Vagina (tissue), 2 donors: ENCODE measurements at regions not wholly inside any gene's neighbourhood (a gene's known extent, or its start where the extent isn't known, plus 50 kb on each side); places are given as distances from the start of the nearest gene placed in this dataset.

Source experiments
- DNase-seq, 2 donors: peaks; one replicate each; pipeline ENCODE4 v3.0.0-alpha.2; 2017; ENCODE audit errors: extremely low spot score in 2 of 2
- H3K27ac ChIP-seq: fragments of 200-600 bp; sonication (generic); one replicate; pipeline ENCODE4 v1.5.1; 2019
- H3K27me3 ChIP-seq: fragments of 200-600 bp; sonication (generic); one replicate; pipeline ENCODE4 v1.5.1; 2019
- H3K36me3 ChIP-seq, 2 donors: fragments of 200-600 bp; sonication (generic); one replicate each; pipeline ENCODE4 v1.5.1; 2017 to 2019
- H3K4me1 ChIP-seq: fragments of 200-600 bp; sonication (generic); one replicate; pipeline ENCODE4 v1.5.1; 2019
- H3K4me3 ChIP-seq, 2 donors: fragments of 200-600 bp; sonication (generic); 1 replicate in 1 of 2; 2 replicates in 1 of 2; pipeline ENCODE4 v1.5.1; 2016 to 2019
- H3K9me3 ChIP-seq: fragments of 200-600 bp; sonication (generic); one replicate; pipeline ENCODE4 v1.5.1; 2019
- POLR2A ChIP-seq, 2 donors: fragments of 450-650 bp; IDR thresholded peaks; one replicate each; pipeline ENCODE4 v1.6.1; 2017; ENCODE audit warnings: antibody characterized with exemption in 2 of 2, mild to moderate bottlenecking in 2 of 2, moderate library complexity in 2 of 2
- POLR2AphosphoS5 ChIP-seq, 2 donors: sonication (generic); formaldehyde crosslinking; IDR thresholded peaks; one replicate each; pipeline ENCODE4 v1.9.0; 2017; ENCODE audit warnings: antibody characterized with exemption in 2 of 2, mild to moderate bottlenecking in 2 of 2, low read depth in 1 of 2; ENCODE audit not compliant: insufficient read depth in 1 of 2
- intact Hi-C: fragments of 100-400 bp; cut with DNase I; formaldehyde crosslinking; loops from one replicate; pipeline ENCODE4 v1.15.1; 2023
- TF ChIP-seq, protein P1 (sequence below), 3 experiments: fragments of 450-650 bp in 2 of 3; fragments of 200-600 bp in 1 of 3; sonication (generic) in 1 of 3; IDR thresholded peaks; one replicate each; pipeline ENCODE4 v1.5.1; 2017 to 2019; ENCODE audit warnings: antibody characterized with exemption in 3 of 3, mild to moderate bottlenecking in 2 of 3, moderate library complexity in 2 of 3

DNA sequence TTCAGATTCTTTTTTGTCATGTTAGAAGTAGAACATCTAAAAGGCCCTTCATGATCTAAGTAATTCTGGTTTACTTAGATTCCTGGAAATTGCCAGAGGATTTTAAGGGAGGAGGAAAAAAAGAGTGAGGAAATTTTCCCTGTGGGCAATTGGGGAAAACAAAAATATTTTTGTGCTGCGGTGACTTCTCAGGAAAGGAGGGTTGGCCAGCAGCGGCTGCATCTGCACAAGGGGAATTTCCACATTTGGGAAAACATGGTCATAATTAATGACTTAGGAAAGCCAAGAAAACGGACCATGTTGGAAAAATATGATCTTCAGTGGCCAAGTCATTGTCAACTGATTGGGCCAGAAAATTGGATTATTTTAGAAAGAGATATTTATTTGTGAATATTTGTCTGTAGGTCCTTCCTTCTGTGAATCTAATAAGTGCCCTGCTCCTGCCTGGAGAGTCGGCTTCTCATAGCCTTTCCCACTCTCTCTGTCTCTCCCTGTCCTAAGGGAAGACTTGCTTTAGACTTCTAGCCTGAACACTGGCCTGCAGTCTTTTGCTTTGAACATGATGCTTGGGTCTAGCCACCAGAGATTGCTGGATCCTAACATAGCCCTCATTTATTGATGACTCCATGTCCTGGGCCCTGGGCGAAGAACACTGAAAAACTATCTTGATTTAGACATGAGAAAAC, 124.2 kb upstream of the MKLN1 start:
- peak overlapping the region; percentile 69 for H3K27ac ChIP-seq
- DNase-seq = no peak
- no peaks in the 10 kb centered on the region for H3K27me3 ChIP-seq
- intact Hi-C loops = no loop called here
- no peaks in the 10 kb centered on the region for H3K9me3 ChIP-seq
- TF ChIP-seq POLR2AphosphoS5 (IDR thresholded peaks at IDR 0.05; ENCODE audit: insufficient read depth in 1 of 2, low read depth in 1 of 2) (peak in 1 of 2 donors; percentile 21), POLR2A (IDR thresholded peaks at IDR 0.05) (no peak)
- TF ChIP-seq, protein P1, sequence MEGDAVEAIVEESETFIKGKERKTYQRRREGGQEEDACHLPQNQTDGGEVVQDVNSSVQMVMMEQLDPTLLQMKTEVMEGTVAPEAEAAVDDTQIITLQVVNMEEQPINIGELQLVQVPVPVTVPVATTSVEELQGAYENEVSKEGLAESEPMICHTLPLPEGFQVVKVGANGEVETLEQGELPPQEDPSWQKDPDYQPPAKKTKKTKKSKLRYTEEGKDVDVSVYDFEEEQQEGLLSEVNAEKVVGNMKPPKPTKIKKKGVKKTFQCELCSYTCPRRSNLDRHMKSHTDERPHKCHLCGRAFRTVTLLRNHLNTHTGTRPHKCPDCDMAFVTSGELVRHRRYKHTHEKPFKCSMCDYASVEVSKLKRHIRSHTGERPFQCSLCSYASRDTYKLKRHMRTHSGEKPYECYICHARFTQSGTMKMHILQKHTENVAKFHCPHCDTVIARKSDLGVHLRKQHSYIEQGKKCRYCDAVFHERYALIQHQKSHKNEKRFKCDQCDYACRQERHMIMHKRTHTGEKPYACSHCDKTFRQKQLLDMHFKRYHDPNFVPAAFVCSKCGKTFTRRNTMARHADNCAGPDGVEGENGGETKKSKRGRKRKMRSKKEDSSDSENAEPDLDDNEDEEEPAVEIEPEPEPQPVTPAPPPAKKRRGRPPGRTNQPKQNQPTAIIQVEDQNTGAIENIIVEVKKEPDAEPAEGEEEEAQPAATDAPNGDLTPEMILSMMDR (IDR thresholded peaks at IDR 0.05) = no peak
- no peak overlapping the region for H3K4me3 ChIP-seq
- no peaks in the 10 kb centered on the region for H3K4me1 ChIP-seq
- no peaks in the 10 kb centered on the region for H3K36me3 ChIP-seq

DNA sequence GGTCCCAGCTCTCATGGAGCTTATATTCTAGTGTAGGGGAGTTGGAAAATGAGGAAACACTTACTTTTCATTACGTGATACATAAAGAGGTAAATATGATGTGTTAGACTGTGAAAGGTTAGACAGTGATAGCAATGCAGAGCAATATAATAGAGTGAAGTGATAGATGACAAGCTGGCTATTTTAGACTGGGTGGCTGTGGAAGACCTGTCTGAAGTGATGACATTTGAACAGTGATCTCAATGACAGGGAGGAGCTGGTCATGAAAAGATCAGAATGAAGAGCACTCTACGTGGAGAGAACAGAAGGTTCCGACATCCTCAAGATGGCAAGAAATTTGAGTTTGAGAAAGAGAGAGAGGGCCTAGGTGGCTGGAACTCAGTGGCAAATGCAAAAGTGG, 118.9 kb upstream of the MKLN1 start:
- H3K9me3 ChIP-seq = no peaks in the 10 kb centered on the region
- H3K4me1 ChIP-seq = no peaks in the 10 kb centered on the region
- H3K27ac ChIP-seq = no peak overlapping the region
- intact Hi-C loops = no loop called here
- no peak overlapping the region for H3K4me3 ChIP-seq
- TF ChIP-seq POLR2A (IDR thresholded peaks at IDR 0.05) = no peak
- TF ChIP-seq, protein P1 (IDR thresholded peaks at IDR 0.05) = no peak
- TF ChIP-seq POLR2AphosphoS5 (IDR thresholded peaks at IDR 0.05; ENCODE audit: insufficient read depth in 1 of 2, low read depth in 1 of 2) = no peak
- H3K27me3 ChIP-seq = no peaks in the 10 kb centered on the region
- H3K36me3 ChIP-seq = no peaks in the 10 kb centered on the region
- DNase-seq = no peak

DNA sequence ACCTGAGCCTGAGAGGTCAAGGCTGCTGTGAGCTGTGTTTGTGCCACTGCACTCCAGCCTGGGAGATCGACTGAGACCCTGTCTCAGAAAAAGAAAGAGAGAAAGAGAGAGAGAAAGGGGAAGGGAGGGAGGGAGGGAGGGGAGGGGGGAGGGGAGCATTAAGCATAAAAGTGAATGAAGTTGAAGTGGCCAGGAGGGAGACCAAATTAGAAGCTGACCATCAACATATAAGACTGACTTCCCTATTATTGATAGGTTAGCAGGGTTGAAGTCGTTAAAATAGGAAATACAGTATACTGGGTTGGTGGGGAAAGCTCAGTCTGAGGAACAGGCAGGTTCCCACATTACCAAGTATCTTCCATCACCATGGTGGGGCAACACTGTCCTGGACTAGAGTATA, 117.1 kb upstream of the MKLN1 start:
- intact Hi-C loops = loop anchor here (10.0 kb wide), 1 partner anchor 106 kb away; no protein-coding TSS in a partner anchor
- H3K9me3 ChIP-seq = no peaks in the 10 kb centered on the region
- no peaks in the 10 kb centered on the region for H3K27me3 ChIP-seq
- H3K27ac ChIP-seq = no peak overlapping the region
- H3K36me3 ChIP-seq = no peaks in the 10 kb centered on the region
- TF ChIP-seq, protein P1 (IDR thresholded peaks at IDR 0.05) = no peak
- DNase-seq = no peak
- no peak overlapping the region for H3K4me3 ChIP-seq
- H3K4me1 ChIP-seq = no peaks in the 10 kb centered on the region

DNA sequence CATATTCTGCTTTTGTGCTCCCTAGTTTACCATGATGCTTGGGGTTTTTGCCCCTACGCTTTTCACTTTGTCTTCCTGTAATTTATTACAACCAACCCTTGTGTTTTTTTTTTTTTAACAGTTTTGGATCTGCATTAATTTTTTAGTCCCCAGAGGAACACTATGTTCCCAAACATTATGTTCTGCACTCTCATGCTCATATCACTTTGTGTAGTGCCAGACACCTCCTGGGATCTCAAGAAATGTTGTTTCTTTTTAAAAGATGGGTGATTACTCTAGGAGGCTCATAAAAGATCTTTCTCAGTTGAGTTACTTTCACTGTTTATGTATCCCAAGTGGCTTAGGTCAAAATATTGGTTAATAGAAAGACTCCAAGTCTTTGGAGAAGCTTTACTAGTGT, 116.2 kb upstream of the MKLN1 start:
- no peak overlapping the region for H3K27ac ChIP-seq
- intact Hi-C loops = loop anchor here (10.0 kb wide), 1 partner anchor 107 kb away; no protein-coding TSS in a partner anchor

DNA sequence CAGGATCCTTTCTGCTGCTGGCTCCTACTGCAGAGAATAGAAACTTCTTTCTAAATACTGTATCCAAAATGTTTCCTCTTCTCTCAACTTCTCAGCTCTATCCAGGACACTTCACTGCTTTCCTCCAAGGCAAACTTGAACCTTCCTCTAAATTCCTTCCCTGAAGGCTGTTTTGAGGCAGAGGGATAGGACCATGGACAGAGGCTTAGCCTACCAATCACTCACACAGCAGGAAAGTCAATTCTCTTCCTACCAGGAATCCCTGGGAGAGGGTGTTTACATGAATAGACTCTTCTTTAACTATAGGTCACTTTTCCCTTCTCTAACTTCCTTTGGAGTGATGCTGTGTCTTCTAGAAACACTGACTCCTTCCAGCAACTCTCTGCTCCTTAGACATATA, 115.6 kb upstream of the MKLN1 start:
- H3K27me3 ChIP-seq = no peaks in the 10 kb centered on the region
- DNase-seq = no peak
- H3K9me3 ChIP-seq = no peaks in the 10 kb centered on the region
- TF ChIP-seq POLR2AphosphoS5 (IDR thresholded peaks at IDR 0.05; ENCODE audit: insufficient read depth in 1 of 2, low read depth in 1 of 2) (no peak), POLR2A (IDR thresholded peaks at IDR 0.05) (no peak)
- TF ChIP-seq, protein P1 (IDR thresholded peaks at IDR 0.05) = no peak
- H3K4me1 ChIP-seq = no peaks in the 10 kb centered on the region
- H3K4me3 ChIP-seq = no peak overlapping the region
- intact Hi-C loops = loop anchor here (10.0 kb wide), 1 partner anchor 107 kb away; no protein-coding TSS in a partner anchor
- no peaks in the 10 kb centered on the region for H3K36me3 ChIP-seq
- H3K27ac ChIP-seq = no peak overlapping the region

More for the DNA sequence above, 116.2 kb upstream of the MKLN1 start:
- TF ChIP-seq POLR2A (IDR thresholded peaks at IDR 0.05) (no peak), POLR2AphosphoS5 (IDR thresholded peaks at IDR 0.05; ENCODE audit: insufficient read depth in 1 of 2, low read depth in 1 of 2) (peak in 1 of 2 donors; percentile 52)
- Histone ChIP-seq H3K27me3 (no peaks in the 10 kb centered on the region), H3K9me3 (no peaks in the 10 kb centered on the region), H3K4me3 (no peak overlapping the region), H3K36me3 (no peaks in the 10 kb centered on the region), H3K4me1 (no peaks in the 10 kb centered on the region)
- no peak for DNase-seq
